DND-41 (cell line): ENCODE measurements at regions not wholly inside any gene's neighbourhood (a gene's known extent, or its start where the extent isn't known, plus 50 kb on each side); places are given as distances from the start of the nearest gene placed in this dataset.

Experiments
- EZH2 ChIP-seq: IDR thresholded peaks from 3 replicates; pipeline ENCODE4 v1.6.1; 2012; ENCODE audit warnings: borderline replicate concordance, low read depth, mild to moderate bottlenecking, moderate library complexity, low read length, inconsistent platforms; ENCODE audit not compliant: severe bottlenecking
- TF ChIP-seq, protein P1 (sequence below): IDR thresholded peaks from 2 replicates; pipeline ENCODE4 v1.5.1; 2012; ENCODE audit warnings: borderline replicate concordance, low read length, moderate library complexity, mild to moderate bottlenecking; ENCODE audit not compliant: poor library complexity, severe bottlenecking; ENCODE audit errors: extremely low read depth

GRCh38 chr9:135243201-135244190, 156.0 kb downstream of the OLFM1 start:
- TF ChIP-seq, protein P1, sequence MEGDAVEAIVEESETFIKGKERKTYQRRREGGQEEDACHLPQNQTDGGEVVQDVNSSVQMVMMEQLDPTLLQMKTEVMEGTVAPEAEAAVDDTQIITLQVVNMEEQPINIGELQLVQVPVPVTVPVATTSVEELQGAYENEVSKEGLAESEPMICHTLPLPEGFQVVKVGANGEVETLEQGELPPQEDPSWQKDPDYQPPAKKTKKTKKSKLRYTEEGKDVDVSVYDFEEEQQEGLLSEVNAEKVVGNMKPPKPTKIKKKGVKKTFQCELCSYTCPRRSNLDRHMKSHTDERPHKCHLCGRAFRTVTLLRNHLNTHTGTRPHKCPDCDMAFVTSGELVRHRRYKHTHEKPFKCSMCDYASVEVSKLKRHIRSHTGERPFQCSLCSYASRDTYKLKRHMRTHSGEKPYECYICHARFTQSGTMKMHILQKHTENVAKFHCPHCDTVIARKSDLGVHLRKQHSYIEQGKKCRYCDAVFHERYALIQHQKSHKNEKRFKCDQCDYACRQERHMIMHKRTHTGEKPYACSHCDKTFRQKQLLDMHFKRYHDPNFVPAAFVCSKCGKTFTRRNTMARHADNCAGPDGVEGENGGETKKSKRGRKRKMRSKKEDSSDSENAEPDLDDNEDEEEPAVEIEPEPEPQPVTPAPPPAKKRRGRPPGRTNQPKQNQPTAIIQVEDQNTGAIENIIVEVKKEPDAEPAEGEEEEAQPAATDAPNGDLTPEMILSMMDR = no peak
- TF ChIP-seq EZH2 = no peak
